Peyer's patch (tissue), 4 donors: ENCODE measurements at regions not wholly inside any gene's neighbourhood (a gene's known extent, or its start where the extent isn't known, plus 50 kb on each side); places are given as distances from the start of the nearest gene placed in this dataset.

Experiments used
- DNase-seq, 3 donors: peaks; one replicate each; pipeline ENCODE4 v3.0.0-alpha.2; 2017 to 2019
- H3K27ac ChIP-seq, 4 donors: fragments of 200-600 bp; sonication (generic); one replicate each; pipeline ENCODE4 v1.5.1; 2016 to 2019
- H3K27me3 ChIP-seq, 2 donors: fragments of 200-600 bp; sonication (generic); one replicate each; pipeline ENCODE4 v1.5.1; 2019
- H3K36me3 ChIP-seq, 3 donors: fragments of 200-600 bp; sonication (generic); one replicate each; pipeline ENCODE4 v1.5.1; 2016 to 2019
- H3K4me1 ChIP-seq, 4 donors: fragments of 200-600 bp; sonication (generic); one replicate each; pipeline ENCODE4 v1.5.1; 2016 to 2019
- H3K4me3 ChIP-seq, 4 donors: fragments of 200-600 bp; sonication (generic); 1 replicate in 3 of 4; 2 replicates in 1 of 4; pipeline ENCODE4 v1.5.1; 2016 to 2019; ENCODE audit warnings: mild to moderate bottlenecking in 1 of 4
- H3K9me3 ChIP-seq, 4 donors: fragments of 200-600 bp; sonication (generic); one replicate each; pipeline ENCODE4 v1.5.1; 2016 to 2019; ENCODE audit warnings: mild to moderate bottlenecking in 1 of 4
- CTCF ChIP-seq, 6 experiments: fragments of 450-650 bp in 4 of 6; fragments of 200-600 bp in 2 of 6; sonication (generic) in 1 of 6; IDR thresholded peaks; one replicate each; pipeline ENCODE4 v1.5.1; 2017 to 2019; ENCODE audit warnings: antibody characterized with exemption in 6 of 6, mild to moderate bottlenecking in 3 of 6, moderate library complexity in 1 of 6
- POLR2A ChIP-seq, 2 donors: fragments of 450-650 bp; IDR thresholded peaks; one replicate each; pipeline ENCODE4 v1.5.1; 2017; ENCODE audit warnings: antibody characterized with exemption in 2 of 2, mild to moderate bottlenecking in 2 of 2, moderate library complexity in 2 of 2

GRCh38 chr4:159495515-159496236 lies 392.8 kb downstream of the RAPGEF2 start:
- Histone ChIP-seq H3K9me3 (no peaks in the 10 kb centered on the region), H3K27me3 (no peaks in the 10 kb centered on the region), H3K4me3 (no peak overlapping the region), H3K27ac (no peak overlapping the region), H3K4me1 (no peaks in the 10 kb centered on the region), H3K36me3 (no peaks in the 10 kb centered on the region)
- no peak for TF ChIP-seq CTCF (IDR thresholded peaks at IDR 0.05)
- TF ChIP-seq POLR2A (IDR thresholded peaks at IDR 0.05) = no peak
- no peak for DNase-seq

- Histone ChIP-seq H3K4me3 (no peak overlapping the region), H3K9me3 (no peaks in the 10 kb centered on the region), H3K27me3 (no peaks in the 10 kb centered on the region), H3K4me1 (no peaks in the 10 kb centered on the region), H3K36me3 (no peaks in the 10 kb centered on the region), H3K27ac (no peak overlapping the region)
- TF ChIP-seq CTCF (IDR thresholded peaks at IDR 0.05) (no peak), POLR2A (IDR thresholded peaks at IDR 0.05) (no peak)
- no peak for DNase-seq
Observed at GRCh38 chr4:159496248-159496647, 393.4 kb downstream of the RAPGEF2 start.

- DNase-seq = no peak
Observed at GRCh38 chr4:159497936-159498335, 395.1 kb downstream of the RAPGEF2 start.

GRCh38 chr4:159498446-159499115 lies 395.7 kb downstream of the RAPGEF2 start:
- no peak for DNase-seq

More at GRCh38 chr4:159497936-159498335, 395.1 kb downstream of the RAPGEF2 start:
- TF ChIP-seq CTCF (IDR thresholded peaks at IDR 0.05) (no peak), POLR2A (IDR thresholded peaks at IDR 0.05) (no peak)
- Histone ChIP-seq H3K4me3 (no peak overlapping the region), H3K27me3 (no peaks in the 10 kb centered on the region), H3K9me3 (no peaks in the 10 kb centered on the region), H3K4me1 (no peaks in the 10 kb centered on the region), H3K27ac (no peak overlapping the region), H3K36me3 (no peaks in the 10 kb centered on the region)

GRCh38 chr4:159500861-159501260 lies 398.0 kb downstream of the RAPGEF2 start:
- Histone ChIP-seq H3K4me3 (no peak overlapping the region), H3K9me3 (no peaks in the 10 kb centered on the region), H3K27me3 (no peaks in the 10 kb centered on the region), H3K36me3 (no peaks in the 10 kb centered on the region), H3K4me1 (no peaks in the 10 kb centered on the region), H3K27ac (no peak overlapping the region)
- TF ChIP-seq POLR2A (IDR thresholded peaks at IDR 0.05) (no peak), CTCF (IDR thresholded peaks at IDR 0.05) (no peak)
- no peak for DNase-seq

More at GRCh38 chr4:159498446-159499115, 395.7 kb downstream of the RAPGEF2 start:
- H3K9me3 ChIP-seq = no peaks in the 10 kb centered on the region
- no peak for TF ChIP-seq CTCF (IDR thresholded peaks at IDR 0.05)
- no peak for TF ChIP-seq POLR2A (IDR thresholded peaks at IDR 0.05)
- no peak overlapping the region for H3K4me3 ChIP-seq
- no peaks in the 10 kb centered on the region for H3K36me3 ChIP-seq
- no peak overlapping the region for H3K27ac ChIP-seq
- H3K27me3 ChIP-seq = no peaks in the 10 kb centered on the region
- no peaks in the 10 kb centered on the region for H3K4me1 ChIP-seq
